Epithelial cell of esophagus (primary cell): ENCODE measurements at regions not wholly inside any gene's neighbourhood (a gene's known extent, or its start where the extent isn't known, plus 50 kb on each side); places are given as distances from the start of the nearest gene placed in this dataset.

Experiments
- DNase-seq: peaks from one replicate; pipeline ENCODE4 v3.0.0; 2010; ENCODE audit warnings: low read depth
- H3K4me3 ChIP-seq: 2 replicates; pipeline ENCODE4 v1.5.1; 2011; ENCODE audit warnings: mild to moderate bottlenecking, low read length, control low read depth
- TF ChIP-seq, protein P1 (sequence below): IDR thresholded peaks from 2 replicates; pipeline ENCODE4 v1.5.1; 2011; ENCODE audit warnings: low read depth, mild to moderate bottlenecking, low read length, control low read depth, inconsistent platforms; ENCODE audit not compliant: insufficient read depth; ENCODE audit errors: missing control alignments

DNA sequence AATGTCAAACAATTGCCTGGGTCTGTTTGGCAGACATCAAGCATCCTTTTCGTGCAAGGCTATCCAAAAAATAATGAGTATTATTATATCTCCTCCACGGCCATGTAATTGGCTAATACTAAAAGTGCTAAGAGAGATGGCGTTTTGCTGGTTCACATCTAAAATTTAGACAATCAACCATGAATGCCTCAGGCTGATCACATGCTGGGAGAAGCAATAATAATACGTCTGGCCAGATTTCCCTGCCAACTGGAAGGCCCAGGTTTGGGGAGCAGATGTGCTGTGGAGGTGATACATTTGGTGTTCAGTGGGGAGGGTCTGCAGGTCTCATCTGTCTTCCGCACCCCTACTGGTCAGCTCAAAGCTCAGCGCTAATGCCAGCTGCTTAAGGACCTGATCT lies 60.3 kb upstream of the CREB1 start:
- DNase-seq, result no peak
- TF ChIP-seq, protein P1, sequence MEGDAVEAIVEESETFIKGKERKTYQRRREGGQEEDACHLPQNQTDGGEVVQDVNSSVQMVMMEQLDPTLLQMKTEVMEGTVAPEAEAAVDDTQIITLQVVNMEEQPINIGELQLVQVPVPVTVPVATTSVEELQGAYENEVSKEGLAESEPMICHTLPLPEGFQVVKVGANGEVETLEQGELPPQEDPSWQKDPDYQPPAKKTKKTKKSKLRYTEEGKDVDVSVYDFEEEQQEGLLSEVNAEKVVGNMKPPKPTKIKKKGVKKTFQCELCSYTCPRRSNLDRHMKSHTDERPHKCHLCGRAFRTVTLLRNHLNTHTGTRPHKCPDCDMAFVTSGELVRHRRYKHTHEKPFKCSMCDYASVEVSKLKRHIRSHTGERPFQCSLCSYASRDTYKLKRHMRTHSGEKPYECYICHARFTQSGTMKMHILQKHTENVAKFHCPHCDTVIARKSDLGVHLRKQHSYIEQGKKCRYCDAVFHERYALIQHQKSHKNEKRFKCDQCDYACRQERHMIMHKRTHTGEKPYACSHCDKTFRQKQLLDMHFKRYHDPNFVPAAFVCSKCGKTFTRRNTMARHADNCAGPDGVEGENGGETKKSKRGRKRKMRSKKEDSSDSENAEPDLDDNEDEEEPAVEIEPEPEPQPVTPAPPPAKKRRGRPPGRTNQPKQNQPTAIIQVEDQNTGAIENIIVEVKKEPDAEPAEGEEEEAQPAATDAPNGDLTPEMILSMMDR, result no peak
- H3K4me3 ChIP-seq, result no peak overlapping the region

DNA sequence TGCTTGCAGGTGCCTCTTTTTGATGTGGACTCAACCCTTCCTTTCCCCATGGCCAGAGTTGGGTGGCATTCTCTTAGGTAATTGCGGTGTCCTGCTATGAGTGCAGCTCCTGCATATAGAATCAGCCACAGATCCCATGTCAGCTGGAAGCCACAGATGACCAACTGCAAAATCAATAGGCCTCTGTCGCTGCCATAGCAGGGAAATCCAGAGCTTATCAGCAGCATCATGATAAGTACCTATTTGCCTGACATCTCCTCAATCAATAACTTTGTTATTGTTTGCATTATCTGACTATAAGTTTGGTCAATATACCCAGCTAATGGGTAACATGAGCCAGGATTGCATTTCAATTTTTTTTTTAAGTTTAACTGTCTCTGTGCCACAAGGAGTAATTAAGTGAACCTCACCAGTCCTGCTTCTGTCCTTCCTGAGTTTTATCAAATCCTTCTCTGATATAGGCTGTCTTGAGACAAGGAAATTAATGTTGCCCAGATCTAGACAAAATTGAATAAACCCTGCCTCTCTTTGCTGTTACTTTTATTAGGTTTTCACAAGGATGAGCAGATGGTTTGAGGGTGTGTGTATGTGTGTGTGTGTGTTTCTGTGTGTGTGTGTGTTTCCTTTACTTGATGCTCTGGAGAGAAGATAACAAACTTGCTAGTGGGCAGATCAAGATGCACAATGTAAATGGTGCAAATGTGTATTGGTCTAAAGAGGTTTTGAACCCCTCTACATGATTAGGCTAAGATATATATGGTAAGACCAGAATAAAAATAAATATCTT lies 59.6 kb upstream of the CREB1 start:
- no peak for DNase-seq
- H3K4me3 ChIP-seq, result no peak overlapping the region
- TF ChIP-seq, protein P1, result no peak

DNA sequence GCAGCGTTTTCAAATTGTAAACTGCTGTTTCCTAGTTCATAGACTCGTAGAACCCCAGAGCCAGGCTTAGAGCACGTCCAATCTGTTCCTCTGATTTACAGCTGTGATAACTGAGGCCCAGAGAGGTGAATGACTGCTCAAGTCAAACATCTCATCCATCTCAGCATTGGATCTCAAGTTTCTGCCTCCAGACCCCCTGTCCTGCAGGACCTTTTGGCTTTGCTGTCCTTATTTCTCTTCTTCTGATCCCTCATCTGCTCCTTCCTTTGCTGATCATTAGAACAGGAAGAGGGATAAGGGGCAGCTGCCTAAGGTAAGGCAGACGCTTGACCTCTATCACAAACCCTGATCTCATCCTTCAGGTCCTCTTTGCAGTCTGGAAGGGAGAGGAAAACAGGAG lies 58.5 kb upstream of the CREB1 start:
- no peak for DNase-seq
- TF ChIP-seq, protein P1, result no peak
- no peak overlapping the region for H3K4me3 ChIP-seq

DNA sequence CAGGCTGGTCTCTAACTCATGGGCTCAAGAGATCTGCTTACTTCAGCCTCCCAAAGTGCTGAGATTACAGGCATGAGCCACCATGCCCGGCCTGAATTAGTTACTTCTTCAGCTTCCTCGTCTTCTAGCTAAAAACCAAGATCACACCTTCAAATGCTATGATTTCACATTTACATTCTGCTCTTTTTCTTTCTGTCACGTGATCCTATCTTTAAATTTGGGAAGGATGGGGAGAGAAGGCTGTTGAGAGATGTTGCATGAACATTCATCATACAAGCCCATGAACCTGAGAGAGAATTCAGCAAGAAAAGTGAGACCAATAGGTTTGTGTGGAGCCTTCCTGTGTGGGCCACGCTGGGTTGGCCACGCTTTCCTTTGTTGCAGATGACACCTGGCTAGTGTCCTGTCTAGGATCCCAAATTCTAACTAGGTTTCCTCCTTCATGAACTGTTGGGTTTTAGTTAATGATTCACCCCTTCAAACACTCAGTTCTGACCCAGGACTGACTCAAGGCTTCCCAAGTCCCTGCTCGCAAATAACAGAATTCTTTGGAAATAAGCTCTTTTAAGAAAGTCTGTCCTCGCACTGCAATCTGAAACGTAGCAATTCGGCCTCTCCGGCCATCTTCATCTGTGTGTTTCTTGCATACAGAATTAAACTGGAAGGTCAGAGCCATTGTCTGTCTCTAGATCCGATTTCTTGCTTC lies 57.3 kb upstream of the CREB1 start:
- no peak overlapping the region for H3K4me3 ChIP-seq
- DNase-seq, result peak; percentile 38
- TF ChIP-seq, protein P1, result no peak

DNA sequence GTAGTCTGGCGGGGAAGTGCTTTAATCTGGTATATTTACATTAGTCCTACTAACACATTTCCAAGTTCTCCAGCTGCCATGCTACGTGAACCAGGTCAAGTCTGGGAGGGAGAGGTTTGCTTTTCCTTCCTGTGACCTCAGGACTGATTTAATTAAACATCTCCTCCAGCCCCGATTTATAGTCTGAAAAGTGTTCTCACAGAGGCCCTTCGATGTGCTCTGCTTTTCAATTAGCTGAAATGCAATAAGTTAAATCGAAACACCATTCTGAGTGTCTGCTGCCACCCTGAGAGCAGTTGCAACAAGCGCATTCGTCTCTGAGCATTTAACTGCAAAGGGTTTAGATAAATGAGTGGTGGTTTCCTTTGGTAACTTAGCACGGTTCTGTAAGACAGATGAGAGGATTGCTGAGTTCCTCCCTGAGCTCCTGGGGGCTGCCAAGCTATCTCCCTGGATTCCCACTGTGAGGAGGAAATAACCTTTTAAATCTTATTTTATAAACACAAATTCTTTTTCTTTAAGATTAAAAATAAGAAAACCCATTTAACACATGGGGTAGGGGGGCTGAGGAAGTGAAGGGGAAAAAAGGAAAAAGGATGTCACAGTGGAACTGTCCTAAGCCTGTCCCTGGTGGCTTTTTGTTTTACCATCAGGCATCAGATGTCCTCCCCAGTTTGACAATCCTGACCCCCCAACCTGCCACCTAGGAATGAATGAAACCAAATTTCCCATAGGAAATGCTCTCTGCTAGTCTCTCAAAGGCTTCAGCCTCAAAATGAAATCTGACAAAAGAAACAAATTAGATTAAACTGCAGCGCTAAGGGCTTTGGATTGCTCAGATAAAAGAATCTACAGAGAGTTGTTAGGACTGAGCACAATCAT lies 56.5 kb upstream of the CREB1 start:
- TF ChIP-seq, protein P1, result peak; percentile 93
- H3K4me3 ChIP-seq, result no peak overlapping the region
- DNase-seq, result peak; percentile 81

DNA sequence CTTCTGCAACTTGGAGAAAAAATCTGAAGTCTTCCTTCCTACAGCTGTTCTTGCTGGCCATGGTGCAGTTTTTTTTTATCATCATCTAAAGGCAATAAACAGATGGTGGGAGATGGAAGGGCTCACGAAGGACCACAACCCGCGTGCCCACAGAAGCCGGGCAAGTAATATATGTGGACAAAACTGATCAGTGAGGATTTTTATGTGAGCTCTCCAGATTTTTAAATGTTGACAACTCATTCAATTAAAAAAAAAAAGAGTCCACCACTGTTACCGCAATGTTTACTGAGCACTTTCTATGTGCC lies 55.9 kb upstream of the CREB1 start:
- TF ChIP-seq, protein P1, result no peak
- H3K4me3 ChIP-seq, result no peak overlapping the region
- DNase-seq, result no peak
